ENCODE measurements at regions not wholly inside any gene's neighbourhood (a gene's known extent, or its start where the extent isn't known, plus 50 kb on each side); places are given as distances from the start of the nearest gene placed in this dataset.

DNA sequence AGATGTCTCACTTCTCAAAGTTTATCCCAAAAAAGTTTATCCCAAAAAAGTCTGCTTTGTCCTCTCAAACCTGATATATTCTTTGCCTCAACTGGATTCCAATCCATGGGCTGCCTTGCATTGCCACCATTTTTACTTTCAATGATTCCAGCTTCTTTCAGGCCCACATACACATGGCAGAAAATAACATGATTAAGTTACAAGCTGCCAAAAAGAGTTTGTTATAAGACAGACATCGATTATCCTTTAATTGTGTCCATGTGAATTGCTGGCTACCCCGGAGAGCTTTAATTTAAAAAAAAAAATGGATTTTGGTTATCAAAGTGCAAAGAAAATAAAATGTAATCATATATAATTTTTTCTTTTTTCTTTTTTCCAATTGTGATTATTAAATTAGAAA is 819.6 kb upstream of the SORCS1 start:
- Histone ChIP-seq H3K27me3 (replicated peaks in 1 of 7) (no peaks in the 10 kb centered on the region), H3K4me1 (no peaks in the 10 kb centered on the region), H3K36me3 (no peaks in the 10 kb centered on the region), H3K27ac (no peak overlapping the region), H3K9me3 (no peaks in the 10 kb centered on the region), H3K4me3 (no peak overlapping the region)
- 72 to 90% (median 80%) methylated on average over 2 of the region's 2 CpGs for WGBS, 5 donors
- intact Hi-C loops (cut with DNase I; ENCODE audit: low total_unique reads) = no loop called here
- TF ChIP-seq POLR2A (IDR thresholded peaks at IDR 0.05) (no peak), POLR2AphosphoS5 (IDR thresholded peaks at IDR 0.05) (no peak)
- TF ChIP-seq, protein P1, sequence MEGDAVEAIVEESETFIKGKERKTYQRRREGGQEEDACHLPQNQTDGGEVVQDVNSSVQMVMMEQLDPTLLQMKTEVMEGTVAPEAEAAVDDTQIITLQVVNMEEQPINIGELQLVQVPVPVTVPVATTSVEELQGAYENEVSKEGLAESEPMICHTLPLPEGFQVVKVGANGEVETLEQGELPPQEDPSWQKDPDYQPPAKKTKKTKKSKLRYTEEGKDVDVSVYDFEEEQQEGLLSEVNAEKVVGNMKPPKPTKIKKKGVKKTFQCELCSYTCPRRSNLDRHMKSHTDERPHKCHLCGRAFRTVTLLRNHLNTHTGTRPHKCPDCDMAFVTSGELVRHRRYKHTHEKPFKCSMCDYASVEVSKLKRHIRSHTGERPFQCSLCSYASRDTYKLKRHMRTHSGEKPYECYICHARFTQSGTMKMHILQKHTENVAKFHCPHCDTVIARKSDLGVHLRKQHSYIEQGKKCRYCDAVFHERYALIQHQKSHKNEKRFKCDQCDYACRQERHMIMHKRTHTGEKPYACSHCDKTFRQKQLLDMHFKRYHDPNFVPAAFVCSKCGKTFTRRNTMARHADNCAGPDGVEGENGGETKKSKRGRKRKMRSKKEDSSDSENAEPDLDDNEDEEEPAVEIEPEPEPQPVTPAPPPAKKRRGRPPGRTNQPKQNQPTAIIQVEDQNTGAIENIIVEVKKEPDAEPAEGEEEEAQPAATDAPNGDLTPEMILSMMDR (IDR thresholded peaks at IDR 0.05 in 8 of 11, conservative IDR thresholded peaks at IDR 0.05 in 3 of 11) = no peak
- no peak for DNase-seq

DNA sequence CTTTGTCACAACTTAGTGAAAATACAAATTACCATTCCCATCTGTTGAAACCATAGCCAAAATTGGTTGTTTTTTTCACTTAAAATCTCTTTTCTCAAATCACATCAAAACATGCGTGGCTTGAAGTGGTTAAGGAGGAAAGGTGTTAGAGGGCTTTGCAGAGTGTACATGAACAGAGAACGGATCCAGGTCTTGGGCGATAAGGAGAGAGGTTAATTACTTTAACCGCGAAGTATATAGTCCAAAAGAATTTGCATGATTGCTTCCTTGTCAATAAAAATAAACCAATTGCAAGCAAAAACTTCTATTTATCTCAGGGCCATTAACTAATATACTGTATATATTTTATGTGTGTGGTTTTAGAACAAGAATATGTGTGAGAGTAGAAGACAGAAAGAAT is 813.9 kb upstream of the SORCS1 start:
- H3K36me3 ChIP-seq = no peaks in the 10 kb centered on the region
- intact Hi-C loops (cut with DNase I; ENCODE audit: low total_unique reads) = no loop called here
- no peaks in the 10 kb centered on the region for H3K4me1 ChIP-seq
- no peak overlapping the region for H3K4me3 ChIP-seq
- TF ChIP-seq, protein P1 (IDR thresholded peaks at IDR 0.05 in 8 of 11, conservative IDR thresholded peaks at IDR 0.05 in 3 of 11) = no peak
- TF ChIP-seq POLR2AphosphoS5 (IDR thresholded peaks at IDR 0.05) = no peak
- TF ChIP-seq POLR2A (IDR thresholded peaks at IDR 0.05) = no peak
- no peak for DNase-seq
- H3K27ac ChIP-seq = no peak overlapping the region
- no peaks in the 10 kb centered on the region for H3K27me3 ChIP-seq (replicated peaks in 1 of 7)
- WGBS, 5 donors = 89 to 95% (median 90%) methylated on average over 5 of the region's 5 CpGs
- peaks cover 0 to 20% (median 6%) of the 10 kb centered on the region in 8 donors for H3K9me3 ChIP-seq

DNA sequence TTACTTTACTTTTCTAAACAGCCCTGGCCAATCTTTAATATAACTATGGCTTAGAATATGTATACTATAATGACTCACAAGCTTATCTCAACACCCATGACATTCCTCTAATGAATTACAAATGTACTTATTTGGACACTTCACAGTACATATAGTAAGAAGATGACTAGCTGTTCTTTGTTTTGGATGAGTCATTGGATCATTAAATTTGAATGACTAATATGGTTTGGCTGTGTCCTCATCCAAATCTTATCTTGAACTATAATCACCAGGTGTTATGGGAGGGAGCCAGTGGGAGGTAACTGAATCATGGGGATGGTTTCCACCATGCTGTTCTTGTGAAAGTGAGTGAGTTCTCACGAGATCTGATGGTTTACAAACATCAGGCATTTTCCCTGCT is 807.5 kb upstream of the SORCS1 start:
- Histone ChIP-seq H3K4me1 (no peaks in the 10 kb centered on the region), H3K27me3 (replicated peaks in 1 of 7) (no peaks in the 10 kb centered on the region), H3K9me3 (peaks cover 0 to 17% (median 0%) of the 10 kb centered on the region in 8 donors), H3K36me3 (no peaks in the 10 kb centered on the region), H3K4me3 (no peak overlapping the region), H3K27ac (no peak overlapping the region)
- 40 to 57% (median 50%) methylated on average over 1 of the region's 1 CpG for WGBS, 5 donors
- DNase-seq = no peak
- no peak for TF ChIP-seq POLR2A (IDR thresholded peaks at IDR 0.05)
- intact Hi-C loops (cut with DNase I; ENCODE audit: low total_unique reads) = no loop called here

DNA sequence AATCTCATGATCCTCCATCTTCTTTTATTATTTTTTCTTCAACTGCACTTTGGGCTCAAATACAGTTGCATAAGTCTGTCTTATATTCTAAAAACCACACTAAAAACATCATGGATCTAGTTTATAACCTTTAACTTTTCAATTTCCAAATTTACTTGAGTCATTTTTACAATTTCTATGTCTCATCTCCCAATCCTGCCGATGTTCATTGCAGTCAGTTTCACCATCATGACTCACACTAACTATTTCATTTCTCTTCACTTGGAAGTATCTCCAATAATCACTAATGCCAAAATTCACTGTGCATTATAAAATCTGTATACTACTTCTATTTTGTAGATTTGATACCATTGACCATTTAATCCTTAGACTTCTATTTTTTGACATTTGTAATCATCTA is 806.9 kb upstream of the SORCS1 start:
- no peaks in the 10 kb centered on the region for H3K36me3 ChIP-seq
- WGBS, 5 donors = 90 to 98% (median 93%) methylated on average over 1 of the region's 1 CpG
- H3K27ac ChIP-seq = no peak overlapping the region
- H3K9me3 ChIP-seq = peaks cover 0 to 13% (median 0%) of the 10 kb centered on the region in 8 donors
- TF ChIP-seq, protein P1 (IDR thresholded peaks at IDR 0.05 in 8 of 11, conservative IDR thresholded peaks at IDR 0.05 in 3 of 11) = no peak
- TF ChIP-seq POLR2AphosphoS5 (IDR thresholded peaks at IDR 0.05) = no peak
- TF ChIP-seq POLR2A (IDR thresholded peaks at IDR 0.05) = no peak
- H3K4me3 ChIP-seq = no peak overlapping the region
- intact Hi-C loops (cut with DNase I; ENCODE audit: low total_unique reads) = no loop called here
- H3K27me3 ChIP-seq (replicated peaks in 1 of 7) = no peaks in the 10 kb centered on the region
- H3K4me1 ChIP-seq = no peaks in the 10 kb centered on the region
- no peak for DNase-seq

DNA sequence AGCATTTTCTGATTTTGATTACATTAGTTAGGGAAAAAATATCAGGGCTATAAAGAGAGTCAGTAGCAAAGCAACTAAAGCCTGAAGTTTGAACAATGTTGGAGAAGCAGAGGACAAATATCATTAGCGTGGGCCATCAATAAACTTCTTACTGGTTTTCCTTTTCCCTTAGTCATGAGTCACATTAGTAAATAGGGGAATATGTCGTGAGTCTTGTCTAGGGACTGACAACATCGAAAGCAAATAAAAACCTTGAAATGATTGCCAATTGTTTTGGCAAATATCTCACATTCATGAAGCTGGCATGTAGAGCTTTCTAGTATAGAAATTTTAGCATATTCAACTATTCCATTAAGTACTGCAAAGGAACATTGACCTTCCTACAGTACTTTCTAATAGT is 806.0 kb upstream of the SORCS1 start:
- WGBS, 5 donors = 62 to 87% (median 71%) methylated on average over 3 of the region's 3 CpGs
- Histone ChIP-seq H3K27me3 (replicated peaks in 1 of 7) (no peaks in the 10 kb centered on the region), H3K36me3 (no peaks in the 10 kb centered on the region)

More for the DNA sequence above, 806.0 kb upstream of the SORCS1 start:
- Histone ChIP-seq H3K27ac (no peak overlapping the region), H3K4me1 (no peaks in the 10 kb centered on the region), H3K9me3 (peaks cover 0 to 11% (median 0%) of the 10 kb centered on the region in 8 donors), H3K4me3 (no peak overlapping the region)
- TF ChIP-seq POLR2AphosphoS5 (IDR thresholded peaks at IDR 0.05) (no peak), POLR2A (IDR thresholded peaks at IDR 0.05) (no peak)
- TF ChIP-seq, protein P1 (IDR thresholded peaks at IDR 0.05 in 8 of 11, conservative IDR thresholded peaks at IDR 0.05 in 3 of 11) = no peak
- intact Hi-C loops (cut with DNase I; ENCODE audit: low total_unique reads) = no loop called here
- no peak for DNase-seq

Data from spleen (tissue), 11 donors.